AG09319 (cell line): ENCODE measurements at regions not wholly inside any gene's neighbourhood (a gene's known extent, or its start where the extent isn't known, plus 50 kb on each side); places are given as distances from the start of the nearest gene placed in this dataset.

Experiments
- DNase-seq: peaks from one replicate; pipeline ENCODE4 v3.0.0-alpha.2; 2010; ENCODE audit warnings: low read depth; ENCODE audit errors: extremely low read depth
- CTCF ChIP-seq: IDR thresholded peaks from 2 replicates; pipeline ENCODE4 v1.5.1; 2011; ENCODE audit warnings: low read depth, mild to moderate bottlenecking, inconsistent platforms, low read length, moderate library complexity

DNA sequence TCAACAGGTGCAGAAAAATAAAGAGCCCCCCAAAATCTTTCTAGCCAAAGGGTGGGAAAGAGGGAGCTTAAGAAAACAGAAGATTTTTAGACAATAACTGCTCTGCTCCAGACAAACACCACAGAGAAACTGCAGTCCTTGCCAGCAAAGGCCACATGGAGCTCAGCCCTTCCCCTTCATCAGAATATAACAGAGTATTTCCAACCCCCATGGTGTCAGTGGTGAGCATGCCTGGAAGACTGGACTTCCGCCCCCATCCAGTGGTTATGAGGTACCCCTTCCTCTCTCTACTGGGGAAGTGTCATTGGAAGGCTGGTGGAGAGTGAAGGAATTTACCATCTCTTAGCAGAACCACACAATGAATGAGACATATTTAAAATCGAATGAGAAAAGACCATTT is 1007.3 kb upstream of the CELF2 start:
- TF ChIP-seq CTCF = no peak
- no peak for DNase-seq

- no peak for TF ChIP-seq CTCF
Measured at GRCh38 chr10:10014846-10015245, 1002.8 kb upstream of the CELF2 start.

DNA sequence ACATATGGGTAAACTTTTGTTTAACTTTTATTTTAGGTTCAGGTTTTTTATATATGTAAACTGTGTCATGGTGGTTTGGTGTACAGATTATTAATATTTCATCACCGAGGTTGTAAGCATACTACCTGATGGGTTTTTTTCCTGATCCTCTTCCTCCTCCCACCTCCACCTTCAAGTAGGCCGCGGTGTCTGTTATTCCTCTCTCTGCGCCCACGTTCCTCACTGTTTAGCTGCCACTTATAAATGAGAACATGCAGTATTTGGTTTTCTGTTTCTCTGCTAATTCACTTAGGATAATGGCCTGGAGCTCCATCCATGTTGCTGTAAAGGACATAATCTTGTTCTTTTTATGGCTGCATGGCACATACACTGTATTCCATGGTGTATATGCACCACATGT is 1000.0 kb upstream of the CELF2 start:
- DNase-seq = no peak
- TF ChIP-seq CTCF = no peak

More at GRCh38 chr10:10014846-10015245, 1002.8 kb upstream of the CELF2 start:
- DNase-seq = no peak

DNA sequence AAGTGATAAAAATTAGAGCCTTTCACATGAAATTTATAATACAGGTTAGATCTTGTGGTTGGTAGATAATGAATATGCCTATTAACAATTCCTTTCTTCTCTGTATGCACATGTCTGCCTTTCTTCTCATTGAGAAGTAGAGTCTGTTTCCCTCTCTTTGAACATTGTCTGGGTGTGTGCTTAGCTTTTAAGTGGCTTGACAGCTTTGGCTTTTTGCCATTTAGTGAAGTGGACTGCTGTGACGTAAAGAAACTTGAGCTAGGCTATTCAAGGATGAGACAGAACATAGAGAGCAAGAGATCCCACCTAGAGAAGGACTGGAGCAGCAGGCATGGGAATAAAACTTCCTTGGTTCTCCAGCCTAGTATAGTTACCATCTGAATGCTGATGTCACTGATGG is 996.7 kb upstream of the CELF2 start:
- TF ChIP-seq CTCF = no peak

GRCh38 chr10:10032991-10033390 is 984.7 kb upstream of the CELF2 start:
- TF ChIP-seq CTCF = no peak
- no peak for DNase-seq

More for the DNA sequence above, 996.7 kb upstream of the CELF2 start:
- no peak for DNase-seq

DNA sequence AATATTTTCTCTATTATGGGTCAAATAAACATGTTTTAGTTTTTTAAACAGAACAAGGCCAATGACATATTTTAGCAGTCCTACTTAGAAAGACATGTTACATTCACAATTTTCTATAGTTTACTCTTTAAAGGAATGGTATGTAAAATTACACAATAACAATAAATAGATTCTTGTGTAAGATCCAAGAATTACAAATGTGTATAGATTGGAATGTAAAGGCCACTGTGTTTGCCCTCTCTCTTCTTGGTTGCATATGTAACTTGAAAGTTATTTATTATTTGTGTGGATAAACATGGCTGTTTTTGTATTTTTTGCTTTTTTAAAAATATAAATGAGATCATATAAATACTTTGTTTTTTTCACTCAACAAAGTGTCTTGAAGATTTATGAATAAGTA is 979.3 kb upstream of the CELF2 start:
- TF ChIP-seq CTCF = no peak
- DNase-seq = no peak

GRCh38 chr10:10039595-10039994 is 978.1 kb upstream of the CELF2 start:
- DNase-seq = no peak
- TF ChIP-seq CTCF = no peak
